CD4-positive, alpha-beta T cell (primary cell): ENCODE measurements at regions not wholly inside any gene's neighbourhood (a gene's known extent, or its start where the extent isn't known, plus 50 kb on each side); places are given as distances from the start of the nearest gene placed in this dataset.

Experiments
- ATAC-seq: fragments of 200-7000 bp; cut with Tn5 transposase; one replicate; pipeline ENCODE4 v1.10.0; 2022; ENCODE audit warnings: mild to moderate bottlenecking; ENCODE audit not compliant: poor library complexity
- CTCF ChIA-PET: fragments of 350-600 bp; sonication (Branson Sonifier 250); formaldehyde crosslinking; loops from one replicate; lab custom pipeline; 2021; ENCODE audit warnings: antibody characterized with exemption, inconsistent platforms; lab: Charles Lee
- POLR2A ChIA-PET: fragments of 350-600 bp; sonication (Branson Sonifier 250); formaldehyde crosslinking; loops from one replicate; lab custom pipeline; 2021; ENCODE audit warnings: antibody characterized with exemption, inconsistent platforms; lab: Charles Lee
- DNase-seq, 14 experiments: peaks; one replicate each; pipeline ENCODE4 v3.0.0-alpha.2; 2013 to 2020; ENCODE audit warnings: mixed read lengths in 2 of 14
- H3K27ac ChIP-seq, 2 donors: one replicate each; pipeline versions ENCODE4 v1.5.1 to v1.7.0; 2013; ENCODE audit warnings: low read length in 2 of 2, low read depth in 1 of 2, mild to moderate bottlenecking in 1 of 2
- H3K27me3 ChIP-seq, 2 experiments: 1 replicate in 1 of 2; 2 replicates in 1 of 2; pipeline versions ENCODE4 v1.6.1 to v1.7.0; 2013; ENCODE audit warnings: low read length in 2 of 2, control low read depth in 1 of 2, mild to moderate bottlenecking in 1 of 2, moderate library complexity in 1 of 2; ENCODE audit not compliant: insufficient read depth in 2 of 2, control insufficient read depth in 1 of 2
- H3K36me3 ChIP-seq: one replicate; pipeline ENCODE4 v1.6.1; 2013; ENCODE audit warnings: low read length, control low read depth; ENCODE audit not compliant: insufficient read depth
- H3K4me1 ChIP-seq: one replicate; pipeline ENCODE4 v1.6.1; 2013; ENCODE audit warnings: low read length, control low read depth; ENCODE audit not compliant: insufficient read depth
- H3K4me3 ChIP-seq: one replicate; pipeline ENCODE4 v1.5.1; 2013; ENCODE audit warnings: mild to moderate bottlenecking, low read length, moderate library complexity
- H3K9me3 ChIP-seq, 2 experiments: 1 replicate in 1 of 2; 2 replicates in 1 of 2; pipeline versions ENCODE4 v1.6.1 to v1.7.0; 2013; ENCODE audit warnings: low read length in 2 of 2, mild to moderate bottlenecking in 2 of 2, control low read depth in 1 of 2, moderate library complexity in 1 of 2; ENCODE audit not compliant: control insufficient read depth in 1 of 2, insufficient read depth in 1 of 2
- H3K27ac Mint-ChIP-seq: one replicate; pipeline ENCODE4 v1.8.0; 2020; ENCODE audit warnings: mixed read lengths
- H3K27me3 Mint-ChIP-seq: one replicate; pipeline ENCODE4 v1.8.0; 2021; ENCODE audit warnings: mixed read lengths
- H3K36me3 Mint-ChIP-seq: one replicate; pipeline ENCODE4 v1.8.0; 2021; ENCODE audit warnings: low read depth, mixed read lengths
- H3K4me1 Mint-ChIP-seq: one replicate; pipeline ENCODE4 v1.8.0; 2021; ENCODE audit warnings: low read depth, mixed read lengths
- H3K4me3 Mint-ChIP-seq: one replicate; pipeline ENCODE4 v1.8.0; 2020; ENCODE audit warnings: mild to moderate bottlenecking, mixed read lengths
- H3K9me3 Mint-ChIP-seq: one replicate; pipeline ENCODE4 v1.8.0; 2020; ENCODE audit warnings: mixed read lengths
- intact Hi-C, 2 experiments: fragments of 100-400 bp; cut with DNase I in 1 of 2; cut with micrococcal nuclease in 1 of 2; formaldehyde crosslinking; loops; one replicate each; pipeline versions ENCODE4 v1.15.1 to v1.9.0; 2023 to 2025; cut with DNase I, micrococcal nuclease
- TF ChIP-seq, protein P1 (sequence below): fragments of 200-600 bp; IDR thresholded peaks from one replicate; pipeline ENCODE4 v1.8.0; 2022; ENCODE audit warnings: antibody characterized with exemption, mild to moderate bottlenecking

DNA sequence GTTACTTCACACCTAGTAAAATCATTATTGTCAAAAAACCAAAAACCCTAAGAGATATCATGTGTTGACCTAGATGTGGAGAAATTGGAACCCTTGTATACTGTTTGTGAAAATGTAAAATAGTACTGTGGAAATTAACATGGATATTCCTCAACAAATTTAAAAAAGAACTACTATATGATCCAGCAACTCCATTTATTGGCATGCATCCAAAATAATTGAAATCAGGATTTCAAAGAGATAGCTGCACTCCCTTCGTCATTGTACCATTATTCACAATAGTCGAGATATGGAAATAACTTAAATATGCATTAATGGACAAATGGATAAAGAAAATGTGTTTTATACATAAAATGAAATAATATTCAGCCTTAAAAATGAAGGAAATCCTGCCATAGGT is 105.3 kb upstream of the ZC3H15 start:
- CTCF ChIA-PET, result no interaction called here
- no peak overlapping the region for H3K4me3 Mint-ChIP-seq
- DNase-seq (no peak), ATAC-seq (no peak)
- no peak overlapping the region for H3K27ac ChIP-seq
- no peak overlapping the region for H3K4me3 ChIP-seq
- peaks cover 5 to 19% of the 10 kb centered on the region in 2 experiments for H3K9me3 ChIP-seq
- no peaks in the 10 kb centered on the region for H3K4me1 Mint-ChIP-seq
- no peaks in the 10 kb centered on the region for H3K4me1 ChIP-seq
- intact Hi-C loops, result no loop called here
- TF ChIP-seq, protein P1, sequence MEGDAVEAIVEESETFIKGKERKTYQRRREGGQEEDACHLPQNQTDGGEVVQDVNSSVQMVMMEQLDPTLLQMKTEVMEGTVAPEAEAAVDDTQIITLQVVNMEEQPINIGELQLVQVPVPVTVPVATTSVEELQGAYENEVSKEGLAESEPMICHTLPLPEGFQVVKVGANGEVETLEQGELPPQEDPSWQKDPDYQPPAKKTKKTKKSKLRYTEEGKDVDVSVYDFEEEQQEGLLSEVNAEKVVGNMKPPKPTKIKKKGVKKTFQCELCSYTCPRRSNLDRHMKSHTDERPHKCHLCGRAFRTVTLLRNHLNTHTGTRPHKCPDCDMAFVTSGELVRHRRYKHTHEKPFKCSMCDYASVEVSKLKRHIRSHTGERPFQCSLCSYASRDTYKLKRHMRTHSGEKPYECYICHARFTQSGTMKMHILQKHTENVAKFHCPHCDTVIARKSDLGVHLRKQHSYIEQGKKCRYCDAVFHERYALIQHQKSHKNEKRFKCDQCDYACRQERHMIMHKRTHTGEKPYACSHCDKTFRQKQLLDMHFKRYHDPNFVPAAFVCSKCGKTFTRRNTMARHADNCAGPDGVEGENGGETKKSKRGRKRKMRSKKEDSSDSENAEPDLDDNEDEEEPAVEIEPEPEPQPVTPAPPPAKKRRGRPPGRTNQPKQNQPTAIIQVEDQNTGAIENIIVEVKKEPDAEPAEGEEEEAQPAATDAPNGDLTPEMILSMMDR, result no peak
- POLR2A ChIA-PET, result no interaction called here
- H3K27me3 ChIP-seq, result no peaks in the 10 kb centered on the region
- no peaks in the 10 kb centered on the region for H3K27me3 Mint-ChIP-seq
- peaks cover 31% of the 10 kb centered on the region for H3K9me3 Mint-ChIP-seq
- H3K36me3 ChIP-seq, result no peaks in the 10 kb centered on the region
- no peak overlapping the region for H3K27ac Mint-ChIP-seq
- peaks cover 85% of the 10 kb centered on the region for H3K36me3 Mint-ChIP-seq

DNA sequence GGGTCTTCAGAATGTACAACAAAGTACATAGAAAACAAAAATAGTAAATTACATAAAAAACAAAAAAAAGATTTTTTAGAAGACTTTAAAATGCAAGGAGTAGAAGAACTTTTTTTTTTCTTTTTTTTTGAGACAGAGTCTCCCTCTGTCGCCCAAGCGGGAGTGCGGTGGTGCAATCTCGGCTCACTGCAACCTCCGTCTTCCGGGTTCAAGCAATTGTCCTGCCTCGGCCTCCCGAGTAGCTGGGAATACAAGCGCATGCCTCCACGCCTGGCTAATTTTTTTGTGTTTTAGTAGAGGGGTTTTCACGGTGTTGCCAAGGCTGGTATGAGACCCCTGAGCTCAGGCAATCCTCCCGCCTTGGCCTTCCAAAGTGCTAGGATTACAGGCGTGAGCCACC is 104.5 kb upstream of the ZC3H15 start:
- no peaks in the 10 kb centered on the region for H3K4me1 Mint-ChIP-seq
- no peak for ATAC-seq
- Histone ChIP-seq H3K27ac (no peak overlapping the region), H3K4me3 (no peak overlapping the region), H3K9me3 (peaks cover 12 to 18% of the 10 kb centered on the region in 2 experiments), H3K27me3 (no peaks in the 10 kb centered on the region), H3K36me3 (no peaks in the 10 kb centered on the region), H3K4me1 (no peaks in the 10 kb centered on the region)
- no peak overlapping the region for H3K4me3 Mint-ChIP-seq
- CTCF ChIA-PET, result no interaction called here
- POLR2A ChIA-PET, result no interaction called here
- TF ChIP-seq, protein P1, result no peak
- intact Hi-C loops, result no loop called here
- no peak for DNase-seq
- H3K27ac Mint-ChIP-seq, result no peak overlapping the region
- peaks cover 86% of the 10 kb centered on the region for H3K36me3 Mint-ChIP-seq
- no peaks in the 10 kb centered on the region for H3K27me3 Mint-ChIP-seq
- H3K9me3 Mint-ChIP-seq, result peaks cover 31% of the 10 kb centered on the region

DNA sequence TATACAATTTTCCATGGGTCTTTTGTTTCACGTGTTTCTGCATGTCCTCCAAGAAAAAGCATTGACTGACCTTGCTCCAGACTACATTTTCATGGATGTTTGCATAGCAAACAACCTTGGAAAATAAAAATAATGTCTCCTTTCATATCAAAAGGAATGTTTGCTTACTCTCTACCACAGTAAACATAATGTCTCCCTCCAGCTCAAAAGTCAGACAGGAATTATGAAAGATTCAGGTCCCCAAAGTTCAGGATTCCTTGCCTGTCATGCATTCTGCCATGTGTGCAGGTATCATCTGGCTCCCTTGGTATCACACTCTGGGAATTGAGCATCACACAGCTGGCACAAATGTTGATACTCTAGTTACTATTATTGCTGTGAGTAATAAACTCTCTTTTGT is 103.1 kb upstream of the ZC3H15 start:
- H3K27ac ChIP-seq, result no peak overlapping the region
- Mint-ChIP-seq H3K36me3 (peaks cover 84% of the 10 kb centered on the region), H3K27ac (no peak overlapping the region), H3K27me3 (no peaks in the 10 kb centered on the region), H3K9me3 (peaks cover 28% of the 10 kb centered on the region), H3K4me3 (no peak overlapping the region), H3K4me1 (no peaks in the 10 kb centered on the region)
- POLR2A ChIA-PET, result no interaction called here
- no peak for DNase-seq
- H3K4me1 ChIP-seq, result no peaks in the 10 kb centered on the region
- CTCF ChIA-PET, result no interaction called here
- TF ChIP-seq, protein P1, result no peak
- no peak overlapping the region for H3K4me3 ChIP-seq
- ATAC-seq, result no peak
- no peaks in the 10 kb centered on the region for H3K27me3 ChIP-seq
- no peaks in the 10 kb centered on the region for H3K36me3 ChIP-seq
- intact Hi-C loops, result no loop called here
- peaks cover 16 to 18% of the 10 kb centered on the region in 2 experiments for H3K9me3 ChIP-seq
